ENCODE measurements at regions not wholly inside any gene's neighbourhood (a gene's known extent, or its start where the extent isn't known, plus 50 kb on each side); places are given as distances from the start of the nearest gene placed in this dataset.

GRCh38 chr16:82541103-82541502 is 85.7 kb upstream of the CDH13 start:
- TF ChIP-seq CTCF (IDR thresholded peaks at IDR 0.05; ENCODE audit: insufficient read depth, low read length) (no peak), POLR2AphosphoS5 (IDR thresholded peaks at IDR 0.05; ENCODE audit: low read depth) (no peak), SPI1 (IDR thresholded peaks at IDR 0.05; ENCODE audit: borderline replicate concordance, low read depth) (no peak)
- TF ChIP-seq, protein P1, sequence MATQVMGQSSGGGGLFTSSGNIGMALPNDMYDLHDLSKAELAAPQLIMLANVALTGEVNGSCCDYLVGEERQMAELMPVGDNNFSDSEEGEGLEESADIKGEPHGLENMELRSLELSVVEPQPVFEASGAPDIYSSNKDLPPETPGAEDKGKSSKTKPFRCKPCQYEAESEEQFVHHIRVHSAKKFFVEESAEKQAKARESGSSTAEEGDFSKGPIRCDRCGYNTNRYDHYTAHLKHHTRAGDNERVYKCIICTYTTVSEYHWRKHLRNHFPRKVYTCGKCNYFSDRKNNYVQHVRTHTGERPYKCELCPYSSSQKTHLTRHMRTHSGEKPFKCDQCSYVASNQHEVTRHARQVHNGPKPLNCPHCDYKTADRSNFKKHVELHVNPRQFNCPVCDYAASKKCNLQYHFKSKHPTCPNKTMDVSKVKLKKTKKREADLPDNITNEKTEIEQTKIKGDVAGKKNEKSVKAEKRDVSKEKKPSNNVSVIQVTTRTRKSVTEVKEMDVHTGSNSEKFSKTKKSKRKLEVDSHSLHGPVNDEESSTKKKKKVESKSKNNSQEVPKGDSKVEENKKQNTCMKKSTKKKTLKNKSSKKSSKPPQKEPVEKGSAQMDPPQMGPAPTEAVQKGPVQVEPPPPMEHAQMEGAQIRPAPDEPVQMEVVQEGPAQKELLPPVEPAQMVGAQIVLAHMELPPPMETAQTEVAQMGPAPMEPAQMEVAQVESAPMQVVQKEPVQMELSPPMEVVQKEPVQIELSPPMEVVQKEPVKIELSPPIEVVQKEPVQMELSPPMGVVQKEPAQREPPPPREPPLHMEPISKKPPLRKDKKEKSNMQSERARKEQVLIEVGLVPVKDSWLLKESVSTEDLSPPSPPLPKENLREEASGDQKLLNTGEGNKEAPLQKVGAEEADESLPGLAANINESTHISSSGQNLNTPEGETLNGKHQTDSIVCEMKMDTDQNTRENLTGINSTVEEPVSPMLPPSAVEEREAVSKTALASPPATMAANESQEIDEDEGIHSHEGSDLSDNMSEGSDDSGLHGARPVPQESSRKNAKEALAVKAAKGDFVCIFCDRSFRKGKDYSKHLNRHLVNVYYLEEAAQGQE (IDR thresholded peaks at IDR 0.05; ENCODE audit: insufficient replicate concordance, low read depth) = no peak
